Peyer's patch (tissue), 4 donors: ENCODE measurements at regions not wholly inside any gene's neighbourhood (a gene's known extent, or its start where the extent isn't known, plus 50 kb on each side); places are given as distances from the start of the nearest gene placed in this dataset.

Source experiments
- POLR2A ChIP-seq, 2 donors: fragments of 450-650 bp; IDR thresholded peaks; one replicate each; pipeline ENCODE4 v1.5.1; 2017; ENCODE audit warnings: antibody characterized with exemption in 2 of 2, mild to moderate bottlenecking in 2 of 2, moderate library complexity in 2 of 2
- TF ChIP-seq, protein P1 (sequence below), 6 experiments: fragments of 450-650 bp in 4 of 6; fragments of 200-600 bp in 2 of 6; sonication (generic) in 1 of 6; IDR thresholded peaks; one replicate each; pipeline ENCODE4 v1.5.1; 2017 to 2019; ENCODE audit warnings: antibody characterized with exemption in 6 of 6, mild to moderate bottlenecking in 3 of 6, moderate library complexity in 1 of 6

DNA sequence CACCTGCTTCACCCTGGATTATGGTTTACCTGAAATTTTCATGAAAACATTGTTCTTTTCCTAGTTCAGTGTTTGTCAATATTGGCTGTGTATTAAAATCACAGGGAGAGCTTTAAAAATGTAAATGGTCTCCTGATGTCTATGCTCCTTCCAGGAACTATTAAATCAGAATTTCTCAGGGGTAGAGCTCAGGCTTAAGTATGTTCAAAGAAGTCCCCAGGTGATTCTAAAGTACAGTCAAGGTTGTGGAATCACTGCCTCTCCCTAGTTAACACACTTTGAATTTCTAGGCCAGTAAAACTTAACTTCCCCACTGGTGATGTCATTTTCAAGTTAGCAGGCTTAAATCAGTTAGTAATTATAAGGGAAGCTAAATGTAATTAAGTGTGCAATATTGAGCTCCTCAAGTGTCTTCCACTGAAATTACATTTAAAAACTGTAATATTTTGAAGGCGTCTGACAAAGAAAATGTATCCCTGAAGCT, 150.3 kb upstream of the SLC28A3 start:
- no peak for TF ChIP-seq POLR2A (IDR thresholded peaks at IDR 0.05)
- TF ChIP-seq, protein P1, sequence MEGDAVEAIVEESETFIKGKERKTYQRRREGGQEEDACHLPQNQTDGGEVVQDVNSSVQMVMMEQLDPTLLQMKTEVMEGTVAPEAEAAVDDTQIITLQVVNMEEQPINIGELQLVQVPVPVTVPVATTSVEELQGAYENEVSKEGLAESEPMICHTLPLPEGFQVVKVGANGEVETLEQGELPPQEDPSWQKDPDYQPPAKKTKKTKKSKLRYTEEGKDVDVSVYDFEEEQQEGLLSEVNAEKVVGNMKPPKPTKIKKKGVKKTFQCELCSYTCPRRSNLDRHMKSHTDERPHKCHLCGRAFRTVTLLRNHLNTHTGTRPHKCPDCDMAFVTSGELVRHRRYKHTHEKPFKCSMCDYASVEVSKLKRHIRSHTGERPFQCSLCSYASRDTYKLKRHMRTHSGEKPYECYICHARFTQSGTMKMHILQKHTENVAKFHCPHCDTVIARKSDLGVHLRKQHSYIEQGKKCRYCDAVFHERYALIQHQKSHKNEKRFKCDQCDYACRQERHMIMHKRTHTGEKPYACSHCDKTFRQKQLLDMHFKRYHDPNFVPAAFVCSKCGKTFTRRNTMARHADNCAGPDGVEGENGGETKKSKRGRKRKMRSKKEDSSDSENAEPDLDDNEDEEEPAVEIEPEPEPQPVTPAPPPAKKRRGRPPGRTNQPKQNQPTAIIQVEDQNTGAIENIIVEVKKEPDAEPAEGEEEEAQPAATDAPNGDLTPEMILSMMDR (IDR thresholded peaks at IDR 0.05), result no peak
